Gastroesophageal sphincter (tissue), 3 donors: ENCODE measurements at regions not wholly inside any gene's neighbourhood (a gene's known extent, or its start where the extent isn't known, plus 50 kb on each side); places are given as distances from the start of the nearest gene placed in this dataset.

ENCODE experiments used
- CTCF ChIP-seq, 4 experiments: fragments of 200-600 bp in 2 of 4; fragments of 450-650 bp in 2 of 4; sonication (generic) in 1 of 4; IDR thresholded peaks; one replicate each; pipeline ENCODE4 v1.5.1; 2017 to 2019; ENCODE audit warnings: antibody characterized with exemption in 4 of 4, mild to moderate bottlenecking in 2 of 4, moderate library complexity in 2 of 4
- EP300 ChIP-seq: sonication (generic); formaldehyde crosslinking; IDR thresholded peaks from one replicate; pipeline ENCODE4 v1.6.1; 2017; ENCODE audit warnings: antibody characterized with exemption, mild to moderate bottlenecking
- POLR2A ChIP-seq, 2 donors: fragments of 450-650 bp; IDR thresholded peaks; one replicate each; pipeline ENCODE4 v1.6.1; 2017; ENCODE audit warnings: antibody characterized with exemption in 2 of 2, mild to moderate bottlenecking in 2 of 2, moderate library complexity in 1 of 2
- POLR2AphosphoS5 ChIP-seq: sonication (generic); formaldehyde crosslinking; IDR thresholded peaks from one replicate; pipeline ENCODE4 v1.6.1; 2017; ENCODE audit warnings: antibody characterized with exemption

- TF ChIP-seq EP300 (no peak), POLR2A (IDR thresholded peaks at IDR 0.05) (no peak), CTCF (IDR thresholded peaks at IDR 0.05) (no peak), POLR2AphosphoS5 (no peak)
Observed at GRCh38 chr20:6654513-6655252, 112.8 kb upstream of the BMP2 start.
